ENCODE measurements at regions not wholly inside any gene's neighbourhood (a gene's known extent, or its start where the extent isn't known, plus 50 kb on each side); places are given as distances from the start of the nearest gene placed in this dataset.
A peak's percentile ranks its signal among the peaks of the same experiment; 100 is the strongest.

GRCh38 chr18:51881394-51881793, 458.6 kb upstream of the DCC start:
- TF ChIP-seq PATZ1 (CRISPR knock-in tag; IDR thresholded peaks at IDR 0.05; ENCODE audit: borderline replicate concordance) (no peak), ZNF8 (CRISPR knock-in tag; IDR thresholded peaks at IDR 0.05) (no peak), CSRNP3 (CRISPR knock-in tag; IDR thresholded peaks at IDR 0.05) (no peak), TCF4 (CRISPR knock-in tag; IDR thresholded peaks at IDR 0.05; ENCODE audit: borderline replicate concordance) (peak; percentile 67; the same call in 1 of the 2 replicates), ISL1 (CRISPR knock-in tag; IDR thresholded peaks at IDR 0.05) (no peak), ZFP3 (CRISPR knock-in tag; IDR thresholded peaks at IDR 0.05) (no peak), ARNTL (CRISPR knock-in tag; IDR thresholded peaks at IDR 0.05; ENCODE audit: borderline replicate concordance, low read depth) (no peak), TOX (CRISPR knock-in tag; IDR thresholded peaks at IDR 0.05; ENCODE audit: borderline replicate concordance) (no peak), TSHZ2 (CRISPR knock-in tag; IDR thresholded peaks at IDR 0.05) (no peak), GLIS3 (CRISPR knock-in tag; IDR thresholded peaks at IDR 0.05) (no peak), ZFP30 (CRISPR knock-in tag; IDR thresholded peaks at IDR 0.05) (no peak), ZNF565 (CRISPR knock-in tag; conservative IDR thresholded peaks at IDR 0.05; ENCODE audit: low read depth) (no peak)
- TF ChIP-seq, protein P1, sequence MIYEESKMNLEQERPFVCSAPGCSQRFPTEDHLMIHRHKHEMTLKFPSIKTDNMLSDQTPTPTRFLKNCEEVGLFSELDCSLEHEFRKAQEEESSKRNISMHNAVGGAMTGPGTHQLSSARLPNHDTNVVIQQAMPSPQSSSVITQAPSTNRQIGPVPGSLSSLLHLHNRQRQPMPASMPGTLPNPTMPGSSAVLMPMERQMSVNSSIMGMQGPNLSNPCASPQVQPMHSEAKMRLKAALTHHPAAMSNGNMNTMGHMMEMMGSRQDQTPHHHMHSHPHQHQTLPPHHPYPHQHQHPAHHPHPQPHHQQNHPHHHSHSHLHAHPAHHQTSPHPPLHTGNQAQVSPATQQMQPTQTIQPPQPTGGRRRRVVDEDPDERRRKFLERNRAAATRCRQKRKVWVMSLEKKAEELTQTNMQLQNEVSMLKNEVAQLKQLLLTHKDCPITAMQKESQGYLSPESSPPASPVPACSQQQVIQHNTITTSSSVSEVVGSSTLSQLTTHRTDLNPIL (CRISPR knock-in tag; IDR thresholded peaks at IDR 0.05; ENCODE audit: low read depth) = no peak

Data from SK-N-SH treated with all-trans-retinoic acid at 6 μM for 48 hours (cell line).